ENCODE measurements at regions not wholly inside any gene's neighbourhood (a gene's known extent, or its start where the extent isn't known, plus 50 kb on each side); places are given as distances from the start of the nearest gene placed in this dataset.
A peak's percentile ranks its signal among the peaks of the same experiment; 100 is the strongest.

DNA sequence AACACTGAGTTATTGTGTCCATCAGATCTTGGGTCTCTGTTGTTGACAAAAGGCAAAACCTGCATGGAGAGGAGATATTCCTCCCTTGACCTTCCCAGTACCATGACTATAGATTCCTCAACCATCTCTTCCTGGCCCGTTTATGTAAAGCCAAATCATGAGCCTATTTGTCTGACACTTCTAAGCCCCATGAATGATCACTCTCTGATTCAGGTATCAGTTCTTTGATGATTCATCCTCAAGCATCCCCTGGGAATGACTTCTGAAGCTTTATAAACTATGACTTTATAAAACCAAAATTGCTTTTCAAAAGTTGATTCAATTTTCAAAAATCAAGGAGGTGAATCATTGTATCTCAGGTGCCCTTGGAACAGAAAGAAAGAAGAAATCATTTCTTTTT lies 78.7 kb upstream of the LOC128125822 start (continued):
- TF ChIP-seq ZNF311 (tag by site-specific recombination; IDR thresholded peaks at IDR 0.05; ENCODE audit: borderline replicate concordance) (no peak), ZNF660 (tag by site-specific recombination; IDR thresholded peaks at IDR 0.05) (no peak)
- TF ChIP-seq, protein P1, sequence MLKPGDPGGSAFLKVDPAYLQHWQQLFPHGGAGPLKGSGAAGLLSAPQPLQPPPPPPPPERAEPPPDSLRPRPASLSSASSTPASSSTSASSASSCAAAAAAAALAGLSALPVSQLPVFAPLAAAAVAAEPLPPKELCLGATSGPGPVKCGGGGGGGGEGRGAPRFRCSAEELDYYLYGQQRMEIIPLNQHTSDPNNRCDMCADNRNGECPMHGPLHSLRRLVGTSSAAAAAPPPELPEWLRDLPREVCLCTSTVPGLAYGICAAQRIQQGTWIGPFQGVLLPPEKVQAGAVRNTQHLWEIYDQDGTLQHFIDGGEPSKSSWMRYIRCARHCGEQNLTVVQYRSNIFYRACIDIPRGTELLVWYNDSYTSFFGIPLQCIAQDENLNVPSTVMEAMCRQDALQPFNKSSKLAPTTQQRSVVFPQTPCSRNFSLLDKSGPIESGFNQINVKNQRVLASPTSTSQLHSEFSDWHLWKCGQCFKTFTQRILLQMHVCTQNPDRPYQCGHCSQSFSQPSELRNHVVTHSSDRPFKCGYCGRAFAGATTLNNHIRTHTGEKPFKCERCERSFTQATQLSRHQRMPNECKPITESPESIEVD (tag by site-specific recombination; IDR thresholded peaks at IDR 0.05), result no peak

DNA sequence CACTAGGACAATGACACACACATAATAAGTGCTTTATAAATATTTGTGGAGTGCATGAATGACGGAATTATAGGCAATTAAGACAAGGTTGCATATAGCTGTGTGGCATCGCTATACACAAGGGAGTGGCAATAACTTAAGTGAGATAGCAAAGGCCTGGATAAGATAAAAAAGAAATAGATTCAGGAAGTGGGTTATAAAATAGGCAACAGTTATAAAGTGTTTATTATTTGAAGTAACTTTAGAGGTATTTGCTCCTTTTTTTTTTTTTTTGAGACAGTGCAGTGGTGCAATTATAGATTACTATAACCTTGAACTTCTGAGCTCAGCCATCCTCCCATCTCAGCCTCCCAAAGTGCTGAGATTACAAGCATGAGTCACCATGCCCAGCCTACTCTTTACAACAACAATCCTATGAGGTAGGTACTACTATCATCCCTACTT lies 75.9 kb upstream of the LOC128125822 start:
- ChIA-PET POLR2A (no interaction called here), CTCF (interaction anchor here (0.7 to 1.1 kb wide), 3 partner anchors 17 to 131 kb away, joined by 3 to 6 read pairs (median 4); no protein-coding TSS in a partner anchor)
- H3K36me3 ChIP-seq (ENCODE audit: control insufficient read depth in 2 of 2, insufficient read depth in 1 of 2, low read length in 2 of 2), result no peaks in the 10 kb centered on the region
- TF ChIP-seq ZNF24 (tag by site-specific recombination; IDR thresholded peaks at IDR 0.05), result 0 out of 2 replicates have a peak, but pooled peaks have one; percentile 22
- TF ChIP-seq KLF16 (tag by site-specific recombination; IDR thresholded peaks at IDR 0.05), result peak; percentile 45
- TF ChIP-seq, protein P2, sequence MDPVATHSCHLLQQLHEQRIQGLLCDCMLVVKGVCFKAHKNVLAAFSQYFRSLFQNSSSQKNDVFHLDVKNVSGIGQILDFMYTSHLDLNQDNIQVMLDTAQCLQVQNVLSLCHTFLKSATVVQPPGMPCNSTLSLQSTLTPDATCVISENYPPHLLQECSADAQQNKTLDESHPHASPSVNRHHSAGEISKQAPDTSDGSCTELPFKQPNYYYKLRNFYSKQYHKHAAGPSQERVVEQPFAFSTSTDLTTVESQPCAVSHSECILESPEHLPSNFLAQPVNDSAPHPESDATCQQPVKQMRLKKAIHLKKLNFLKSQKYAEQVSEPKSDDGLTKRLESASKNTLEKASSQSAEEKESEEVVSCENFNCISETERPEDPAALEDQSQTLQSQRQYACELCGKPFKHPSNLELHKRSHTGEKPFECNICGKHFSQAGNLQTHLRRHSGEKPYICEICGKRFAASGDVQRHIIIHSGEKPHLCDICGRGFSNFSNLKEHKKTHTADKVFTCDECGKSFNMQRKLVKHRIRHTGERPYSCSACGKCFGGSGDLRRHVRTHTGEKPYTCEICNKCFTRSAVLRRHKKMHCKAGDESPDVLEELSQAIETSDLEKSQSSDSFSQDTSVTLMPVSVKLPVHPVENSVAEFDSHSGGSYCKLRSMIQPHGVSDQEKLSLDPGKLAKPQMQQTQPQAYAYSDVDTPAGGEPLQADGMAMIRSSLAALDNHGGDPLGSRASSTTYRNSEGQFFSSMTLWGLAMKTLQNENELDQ (tag by site-specific recombination; IDR thresholded peaks at IDR 0.05; ENCODE audit: low read depth), result no peak
- TF ChIP-seq ZNF514 (tag by site-specific recombination; IDR thresholded peaks at IDR 0.05), result no peak
- TF ChIP-seq, protein P3, sequence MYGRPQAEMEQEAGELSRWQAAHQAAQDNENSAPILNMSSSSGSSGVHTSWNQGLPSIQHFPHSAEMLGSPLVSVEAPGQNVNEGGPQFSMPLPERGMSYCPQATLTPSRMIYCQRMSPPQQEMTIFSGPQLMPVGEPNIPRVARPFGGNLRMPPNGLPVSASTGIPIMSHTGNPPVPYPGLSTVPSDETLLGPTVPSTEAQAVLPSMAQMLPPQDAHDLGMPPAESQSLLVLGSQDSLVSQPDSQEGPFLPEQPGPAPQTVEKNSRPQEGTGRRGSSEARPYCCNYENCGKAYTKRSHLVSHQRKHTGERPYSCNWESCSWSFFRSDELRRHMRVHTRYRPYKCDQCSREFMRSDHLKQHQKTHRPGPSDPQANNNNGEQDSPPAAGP (tag by site-specific recombination; IDR thresholded peaks at IDR 0.05), result peak; percentile 80
- peak; percentile 53 for TF ChIP-seq SETDB1 (IDR thresholded peaks at IDR 0.05; ENCODE audit: insufficient read length, low read length)
- 0 out of 2 replicates have a peak, but pooled peaks have one; percentile 19 for TF ChIP-seq KLF7 (tag by site-specific recombination; IDR thresholded peaks at IDR 0.05; ENCODE audit: borderline replicate concordance)
- TF ChIP-seq KLF10 (tag by site-specific recombination; IDR thresholded peaks at IDR 0.05), result peak; percentile 57; the same call in 1 of the 2 replicates
- no peak for TF ChIP-seq ZNF37A (tag by site-specific recombination; IDR thresholded peaks at IDR 0.05)
- TF ChIP-seq, protein P4, sequence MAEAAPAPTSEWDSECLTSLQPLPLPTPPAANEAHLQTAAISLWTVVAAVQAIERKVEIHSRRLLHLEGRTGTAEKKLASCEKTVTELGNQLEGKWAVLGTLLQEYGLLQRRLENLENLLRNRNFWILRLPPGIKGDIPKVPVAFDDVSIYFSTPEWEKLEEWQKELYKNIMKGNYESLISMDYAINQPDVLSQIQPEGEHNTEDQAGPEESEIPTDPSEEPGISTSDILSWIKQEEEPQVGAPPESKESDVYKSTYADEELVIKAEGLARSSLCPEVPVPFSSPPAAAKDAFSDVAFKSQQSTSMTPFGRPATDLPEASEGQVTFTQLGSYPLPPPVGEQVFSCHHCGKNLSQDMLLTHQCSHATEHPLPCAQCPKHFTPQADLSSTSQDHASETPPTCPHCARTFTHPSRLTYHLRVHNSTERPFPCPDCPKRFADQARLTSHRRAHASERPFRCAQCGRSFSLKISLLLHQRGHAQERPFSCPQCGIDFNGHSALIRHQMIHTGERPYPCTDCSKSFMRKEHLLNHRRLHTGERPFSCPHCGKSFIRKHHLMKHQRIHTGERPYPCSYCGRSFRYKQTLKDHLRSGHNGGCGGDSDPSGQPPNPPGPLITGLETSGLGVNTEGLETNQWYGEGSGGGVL (tag by site-specific recombination; IDR thresholded peaks at IDR 0.05), result 0 out of 2 replicates have a peak, but pooled peaks have one; percentile 16
- TF ChIP-seq ZNF654 (tag by site-specific recombination; IDR thresholded peaks at IDR 0.05; ENCODE audit: low read depth), result 0 out of 2 replicates have a peak, but pooled peaks have one; percentile 10
- TF ChIP-seq ZNF184 (tag by site-specific recombination; IDR thresholded peaks at IDR 0.05), result peak; percentile 30; the same call in 1 of the 2 replicates
- TF ChIP-seq ZNF146 (tag by site-specific recombination; IDR thresholded peaks at IDR 0.05), result no peak
- TF ChIP-seq GLI2 (tag by site-specific recombination; IDR thresholded peaks at IDR 0.05; ENCODE audit: borderline replicate concordance, low read depth), result peak; percentile 74; the same call in 1 of the 2 replicates
- TF ChIP-seq ZNF629 (tag by site-specific recombination; IDR thresholded peaks at IDR 0.05), result peak; percentile 70
- TF ChIP-seq WT1 (tag by site-specific recombination; IDR thresholded peaks at IDR 0.05), result peak; percentile 92
- peak; percentile 56 for TF ChIP-seq ZNF664 (tag by site-specific recombination; IDR thresholded peaks at IDR 0.05)
- TF ChIP-seq ZNF843 (tag by site-specific recombination; IDR thresholded peaks at IDR 0.05), result peak; percentile 55; the same call in 1 of the 2 replicates
- TF ChIP-seq, protein P5, sequence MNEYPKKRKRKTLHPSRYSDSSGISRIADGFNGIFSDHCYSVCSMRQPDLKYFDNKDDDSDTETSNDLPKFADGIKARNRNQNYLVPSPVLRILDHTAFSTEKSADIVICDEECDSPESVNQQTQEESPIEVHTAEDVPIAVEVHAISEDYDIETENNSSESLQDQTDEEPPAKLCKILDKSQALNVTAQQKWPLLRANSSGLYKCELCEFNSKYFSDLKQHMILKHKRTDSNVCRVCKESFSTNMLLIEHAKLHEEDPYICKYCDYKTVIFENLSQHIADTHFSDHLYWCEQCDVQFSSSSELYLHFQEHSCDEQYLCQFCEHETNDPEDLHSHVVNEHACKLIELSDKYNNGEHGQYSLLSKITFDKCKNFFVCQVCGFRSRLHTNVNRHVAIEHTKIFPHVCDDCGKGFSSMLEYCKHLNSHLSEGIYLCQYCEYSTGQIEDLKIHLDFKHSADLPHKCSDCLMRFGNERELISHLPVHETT (tag by site-specific recombination; IDR thresholded peaks at IDR 0.05), result 0 out of 2 replicates have a peak, but pooled peaks have one; percentile 16
- TF ChIP-seq SP7 (tag by site-specific recombination; IDR thresholded peaks at IDR 0.05), result peak; percentile 37; the same call in 1 of the 2 replicates
- peak; percentile 74 for TF ChIP-seq ZXDB (tag by site-specific recombination; IDR thresholded peaks at IDR 0.05)
- no peak for TF ChIP-seq ZNF157 (tag by site-specific recombination; IDR thresholded peaks at IDR 0.05)
- no peak for TF ChIP-seq ZFP41 (tag by site-specific recombination; IDR thresholded peaks at IDR 0.05; ENCODE audit: borderline replicate concordance)
- 0 out of 2 replicates have a peak, but pooled peaks have one; percentile 18 for TF ChIP-seq TRIM28 (IDR thresholded peaks at IDR 0.05; ENCODE audit: borderline replicate concordance, low read length)
- TF ChIP-seq SP3 (tag by site-specific recombination; IDR thresholded peaks at IDR 0.05), result no peak; the same call in 1 of the 2 replicates
- TF ChIP-seq ZNF366 (tag by site-specific recombination; conservative IDR thresholded peaks at IDR 0.05), result no peak
- TF ChIP-seq ZNF555 (tag by site-specific recombination; conservative IDR thresholded peaks at IDR 0.05), result peak; percentile 15; the same call in 1 of the 2 replicates

More for the DNA sequence above, 75.9 kb upstream of the LOC128125822 start:
- H3K27ac ChIP-seq (ENCODE audit: extremely low read depth, low read depth, low read length), result no peak overlapping the region
- H3K4me3 ChIP-seq (ENCODE audit: low read depth, low read length), result no peak overlapping the region
- no peaks in the 10 kb centered on the region for H3K9me3 ChIP-seq (ENCODE audit: control insufficient read depth, insufficient read depth, low read depth, low read length)
- H3K4me1 ChIP-seq (ENCODE audit: control insufficient read depth, insufficient read depth, low read length), result no peaks in the 10 kb centered on the region; the same call in 1 of the 2 replicates

Data from HEK293 (cell line).